Left renal cortex interstitium (tissue), 4 donors: ENCODE measurements at regions not wholly inside any gene's neighbourhood (a gene's known extent, or its start where the extent isn't known, plus 50 kb on each side); places are given as distances from the start of the nearest gene placed in this dataset.

Experiments used
- DNase-seq, 4 donors: peaks; one replicate each; pipeline ENCODE4 v3.0.0-alpha.2; 2013; ENCODE audit warnings: low read depth in 4 of 4, low spot score in 2 of 4, missing footprints in 1 of 4

- DNase-seq = no peak
Measured at GRCh38 chr9:7259544-7260241, 501.9 kb downstream of the KDM4C start.

DNA sequence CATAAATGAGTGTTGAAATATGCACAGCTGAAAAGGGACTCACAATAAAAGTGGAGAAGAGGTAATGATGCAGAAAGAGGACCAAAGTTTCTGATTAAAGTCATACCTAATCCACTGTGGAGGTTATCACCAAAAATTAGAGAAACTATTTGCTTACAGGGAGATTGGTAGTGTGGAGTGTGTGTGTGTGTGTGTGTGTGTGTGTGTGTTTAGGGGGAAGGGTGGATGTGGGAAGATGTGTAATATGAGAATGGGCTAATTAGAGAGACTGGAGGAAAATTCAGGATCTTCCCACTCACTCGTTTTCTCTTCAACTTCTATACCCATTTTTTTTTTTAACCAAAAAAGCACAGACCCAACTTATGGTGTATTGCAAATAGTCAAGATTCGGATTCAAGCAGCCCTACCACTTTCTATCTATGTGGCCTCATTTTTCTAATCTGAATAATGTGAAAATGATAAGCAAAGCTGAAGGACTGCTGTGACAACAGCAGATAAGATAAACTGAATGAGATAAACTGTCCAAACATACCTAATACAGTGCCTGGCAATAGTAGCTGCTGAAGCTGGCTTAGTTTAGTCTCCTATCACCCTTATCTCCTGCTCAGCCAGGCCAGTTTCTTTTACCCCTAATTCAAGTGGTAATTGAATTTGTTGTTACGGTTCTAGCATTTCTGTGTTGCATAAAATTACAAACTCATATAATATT, 501.1 kb downstream of the KDM4C start:
- DNase-seq = no peak

DNA sequence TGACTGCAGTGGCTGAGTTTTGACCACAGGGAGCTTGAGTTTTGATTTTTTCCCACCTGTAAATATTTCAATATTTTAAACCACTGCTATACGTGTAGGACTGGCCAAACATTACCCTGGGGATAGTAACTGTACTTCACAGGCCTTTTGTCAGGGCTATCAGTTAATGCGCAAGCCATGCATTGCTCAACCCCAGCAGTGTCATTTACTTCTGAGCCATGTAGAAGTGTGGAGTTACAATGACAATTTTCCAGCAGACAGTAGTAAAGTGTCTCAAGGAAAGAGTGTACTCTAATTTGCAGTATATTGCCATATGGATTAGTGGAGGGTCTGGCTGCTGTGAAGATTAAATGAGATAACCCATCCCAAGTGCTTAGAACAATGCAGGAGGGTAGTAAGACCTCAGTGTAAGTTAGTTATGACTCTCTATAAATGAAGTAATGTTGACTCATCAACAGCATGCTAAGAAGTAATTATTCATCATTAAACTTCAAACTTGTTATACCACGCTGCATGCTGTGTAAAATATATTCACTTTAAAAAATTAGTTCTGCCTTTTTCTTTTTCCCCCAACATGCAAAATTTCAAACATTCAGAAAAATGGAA, 489.2 kb downstream of the KDM4C start:
- DNase-seq = no peak

DNA sequence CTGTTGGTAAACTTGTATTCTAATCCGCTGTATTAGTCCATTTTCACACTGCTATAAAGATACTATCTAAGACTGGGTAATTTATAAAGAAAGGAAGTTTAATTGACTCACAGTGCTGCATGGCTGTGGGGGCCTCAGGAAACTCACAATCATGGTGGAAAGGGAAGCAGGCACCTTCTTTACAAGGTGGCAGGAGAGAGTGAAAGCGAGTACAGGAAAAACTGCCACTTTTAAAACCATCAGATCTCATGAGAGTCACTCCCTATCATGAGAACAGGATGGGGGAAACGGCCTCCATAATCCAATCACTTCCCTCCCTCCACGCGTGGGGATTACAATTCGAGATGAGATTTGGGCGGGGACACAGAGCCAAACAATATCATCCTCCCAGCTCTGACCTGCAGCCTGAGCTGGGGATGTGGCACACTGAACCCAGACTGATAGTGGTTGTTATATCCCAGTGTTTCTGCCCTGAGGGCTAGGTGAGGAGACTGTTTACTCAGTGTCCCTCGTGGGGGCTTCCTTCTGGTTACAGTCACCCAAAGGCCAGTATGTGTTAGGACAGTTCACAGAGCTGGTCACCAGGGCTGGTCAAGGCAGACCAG, 488.3 kb downstream of the KDM4C start:
- no peak for DNase-seq

DNA sequence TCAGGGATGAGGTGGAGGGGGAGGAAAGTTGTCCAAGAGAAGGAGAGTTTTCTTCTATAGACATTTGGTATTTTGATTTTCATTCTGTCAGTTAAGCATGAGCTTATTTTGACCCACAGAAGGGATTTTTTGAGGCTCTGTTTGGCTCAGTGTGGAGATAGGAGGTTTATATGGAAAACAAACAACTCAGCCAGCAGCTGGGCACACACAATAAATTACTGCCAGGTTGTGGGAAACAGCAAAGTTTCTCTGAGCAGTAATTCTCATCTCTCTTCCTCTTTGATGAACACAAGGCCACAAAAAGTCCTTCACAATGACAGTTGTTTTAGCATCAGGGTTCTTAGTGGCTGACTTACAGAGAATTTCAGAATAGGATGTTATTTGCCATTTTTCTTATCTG, 486.1 kb downstream of the KDM4C start:
- DNase-seq = no peak

DNA sequence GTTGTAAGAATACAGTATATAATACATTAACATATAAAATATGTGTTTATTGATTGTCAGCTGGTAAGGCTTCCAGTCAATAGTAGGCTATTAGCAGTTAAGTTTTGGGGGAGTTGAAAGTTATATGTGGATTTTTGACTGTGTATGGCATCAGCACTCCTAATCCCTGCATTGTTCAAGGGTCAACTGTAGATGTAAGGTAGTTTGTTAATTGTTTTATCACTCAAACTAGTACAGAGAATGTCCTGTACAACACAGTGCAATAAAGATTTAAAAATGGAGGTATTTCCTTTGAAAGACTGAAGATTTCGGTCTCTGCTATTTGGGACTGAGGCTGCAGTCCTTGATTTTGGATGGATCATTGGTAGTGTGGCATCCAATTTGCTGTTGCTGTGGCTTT, 484.4 kb downstream of the KDM4C start:
- DNase-seq = no peak

GRCh38 chr9:7241694-7242093, 483.9 kb downstream of the KDM4C start:
- no peak for DNase-seq

- no peak for DNase-seq
Measured at GRCh38 chr9:7240569-7241311, 483.0 kb downstream of the KDM4C start.

DNA sequence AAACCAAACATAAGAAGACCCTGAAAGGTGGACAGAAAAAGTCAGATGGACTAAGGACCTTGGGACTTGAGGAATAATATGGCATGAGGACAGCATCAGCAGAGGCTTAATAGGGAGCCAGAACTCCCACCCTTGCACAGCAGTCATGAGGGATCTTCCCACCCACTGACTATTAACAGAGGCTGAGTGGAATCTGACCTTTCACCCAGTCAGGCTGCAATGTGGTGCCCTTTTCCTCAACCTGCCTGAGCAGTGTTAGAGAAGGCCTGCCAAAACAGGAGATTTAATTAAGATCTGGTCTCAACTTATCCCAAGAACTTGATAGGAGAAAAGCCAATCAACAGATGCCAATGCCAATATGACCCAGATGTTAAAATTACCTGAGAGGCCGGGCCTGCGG, 481.9 kb downstream of the KDM4C start:
- DNase-seq = no peak

DNA sequence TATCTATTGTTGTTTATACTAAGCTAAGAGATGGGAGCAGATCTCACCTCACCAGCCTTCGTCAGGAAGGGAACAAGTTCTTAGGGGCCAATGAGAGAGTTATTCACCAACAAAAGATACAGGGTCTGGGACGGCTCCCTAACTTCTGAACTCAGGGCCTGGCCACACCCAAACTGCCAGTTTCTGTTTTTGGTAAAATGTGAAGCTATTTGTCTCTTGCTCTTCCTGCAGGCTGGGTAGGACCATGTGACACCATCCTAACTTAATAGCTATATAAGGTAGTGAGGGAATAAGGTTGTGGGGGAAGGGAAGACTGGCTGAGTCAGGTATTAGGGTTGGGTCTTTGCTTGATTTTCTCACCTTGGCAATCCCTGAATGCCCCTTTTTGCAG, 480.5 kb downstream of the KDM4C start:
- no peak for DNase-seq

GRCh38 chr9:7237473-7238246, 479.9 kb downstream of the KDM4C start:
- DNase-seq = no peak

DNA sequence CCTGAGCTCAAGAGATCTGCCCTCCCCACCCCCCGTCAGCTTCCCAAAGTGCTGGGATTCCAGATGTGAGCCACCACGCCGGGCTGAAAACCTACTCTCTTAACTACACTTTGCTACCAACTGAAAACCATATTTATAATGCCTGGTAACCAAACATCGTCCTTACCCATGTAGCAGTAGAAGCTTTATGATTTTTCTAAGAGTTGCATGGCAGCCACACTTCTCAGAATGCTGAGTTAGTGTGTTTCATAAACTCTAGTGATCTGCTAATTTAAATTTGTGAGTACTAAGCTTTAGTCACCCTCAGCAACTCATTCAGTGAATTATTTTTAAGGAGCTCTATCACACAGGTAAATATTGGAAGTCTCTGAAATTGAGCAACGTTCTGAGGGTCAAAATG, 478.4 kb downstream of the KDM4C start:
- DNase-seq = no peak

- no peak for DNase-seq
Measured at GRCh38 chr9:7234144-7234543, 476.4 kb downstream of the KDM4C start.

DNA sequence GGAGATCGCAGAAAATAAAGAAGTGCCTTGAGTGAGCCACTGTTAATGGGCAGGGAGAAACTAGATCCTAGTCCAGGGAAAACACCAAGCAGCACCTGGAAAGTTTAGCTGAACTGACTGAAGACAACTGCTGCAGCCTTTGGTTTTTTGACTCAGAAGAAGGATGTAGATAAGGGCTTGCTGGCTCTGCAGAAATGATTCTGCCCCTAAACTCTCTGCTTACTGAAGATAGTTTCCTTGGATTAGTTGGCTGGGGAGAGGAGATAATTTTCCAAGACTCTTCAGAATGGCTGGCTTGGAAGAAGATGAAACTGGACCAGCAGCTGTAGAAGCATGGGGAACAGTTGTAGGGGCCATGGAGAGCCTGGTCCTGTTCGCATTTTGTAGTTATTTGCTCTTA, 471.8 kb downstream of the KDM4C start:
- no peak for DNase-seq

GRCh38 chr9:7228726-7229125, 471.0 kb downstream of the KDM4C start:
- no peak for DNase-seq

GRCh38 chr9:7227951-7228350, 470.2 kb downstream of the KDM4C start:
- DNase-seq = no peak

- no peak for DNase-seq
Measured at GRCh38 chr9:7226007-7226640, 468.4 kb downstream of the KDM4C start.
